ENCODE measurements at regions not wholly inside any gene's neighbourhood (a gene's known extent, or its start where the extent isn't known, plus 50 kb on each side); places are given as distances from the start of the nearest gene placed in this dataset.

GRCh38 chr3:87979527-87979926 is 79.3 kb downstream of the CGGBP1 start:
- DNase-seq: no peak
- Histone ChIP-seq H3K4me2 (ENCODE audit: low read depth, low read length) (no peak overlapping the region), H3K4me1 (ENCODE audit: low read length) (no peaks in the 10 kb centered on the region), H3K79me2 (ENCODE audit: low read length) (no peaks in the 10 kb centered on the region), H3F3A (ENCODE audit: insufficient read depth, low read length) (no peaks in the 10 kb centered on the region), H3K27me3 (replicated peaks; ENCODE audit: insufficient read depth, low read length) (no peaks in the 10 kb centered on the region), H3K4me3 (ENCODE audit: low read length) (no peak overlapping the region), H3K9ac (ENCODE audit: low read length) (no peak overlapping the region), H3K36me3 (replicated peaks; ENCODE audit: insufficient read depth, low read length) (no peaks in the 10 kb centered on the region), H3K9me3 (replicated peaks; ENCODE audit: insufficient read depth, low read length) (no peaks in the 10 kb centered on the region), H2AFZ (ENCODE audit: low read length) (no peak overlapping the region), H3K9me2 (replicated peaks; ENCODE audit: insufficient read depth, low read length) (no peaks in the 10 kb centered on the region), H4K20me1 (ENCODE audit: insufficient read depth, low read length) (no peaks in the 10 kb centered on the region), H3K27ac (ENCODE audit: low read length) (no peak overlapping the region)
- TF ChIP-seq CTCF (IDR thresholded peaks at IDR 0.05; ENCODE audit: low read length) (no peak), EZH2phosphoT487 (IDR thresholded peaks at IDR 0.05; ENCODE audit: low read length) (no peak), EZH2 (optimal IDR thresholded peaks at IDR 0.05; ENCODE audit: low read depth, low read length) (no peak)

- no peaks in the 10 kb centered on the region for H3F3A ChIP-seq (ENCODE audit: insufficient read depth, low read length)
- H3K4me1 ChIP-seq (ENCODE audit: low read length): no peaks in the 10 kb centered on the region
- H3K4me2 ChIP-seq (ENCODE audit: low read depth, low read length): no peak overlapping the region
- H3K27me3 ChIP-seq (replicated peaks; ENCODE audit: insufficient read depth, low read length): no peaks in the 10 kb centered on the region
- TF ChIP-seq EZH2 (optimal IDR thresholded peaks at IDR 0.05; ENCODE audit: low read depth, low read length): no peak
- no peak for TF ChIP-seq CTCF (IDR thresholded peaks at IDR 0.05; ENCODE audit: low read length)
- no peak for TF ChIP-seq EZH2phosphoT487 (IDR thresholded peaks at IDR 0.05; ENCODE audit: low read length)
- H3K9me3 ChIP-seq (replicated peaks; ENCODE audit: insufficient read depth, low read length): no peaks in the 10 kb centered on the region
- no peak for DNase-seq
- H3K36me3 ChIP-seq (replicated peaks; ENCODE audit: insufficient read depth, low read length): no peaks in the 10 kb centered on the region
- no peaks in the 10 kb centered on the region for H3K9me2 ChIP-seq (replicated peaks; ENCODE audit: insufficient read depth, low read length)
- no peaks in the 10 kb centered on the region for H4K20me1 ChIP-seq (ENCODE audit: insufficient read depth, low read length)
- no peak overlapping the region for H2AFZ ChIP-seq (ENCODE audit: low read length)
- no peak overlapping the region for H3K4me3 ChIP-seq (ENCODE audit: low read length)
- no peak overlapping the region for H3K27ac ChIP-seq (ENCODE audit: low read length)
- no peak overlapping the region for H3K9ac ChIP-seq (ENCODE audit: low read length)
- no peaks in the 10 kb centered on the region for H3K79me2 ChIP-seq (ENCODE audit: low read length)
These were observed 81.0 kb downstream of the CGGBP1 start for GRCh38 chr3:87977765-87978164.

- no peak for DNase-seq
- Histone ChIP-seq H3K27ac (ENCODE audit: low read length) (no peak overlapping the region), H4K20me1 (ENCODE audit: insufficient read depth, low read length) (no peaks in the 10 kb centered on the region), H2AFZ (ENCODE audit: low read length) (no peak overlapping the region), H3K4me2 (ENCODE audit: low read depth, low read length) (no peak overlapping the region), H3K27me3 (replicated peaks; ENCODE audit: insufficient read depth, low read length) (no peaks in the 10 kb centered on the region), H3K9me2 (replicated peaks; ENCODE audit: insufficient read depth, low read length) (no peaks in the 10 kb centered on the region), H3F3A (ENCODE audit: insufficient read depth, low read length) (no peaks in the 10 kb centered on the region), H3K9ac (ENCODE audit: low read length) (no peak overlapping the region), H3K4me3 (ENCODE audit: low read length) (no peak overlapping the region), H3K79me2 (ENCODE audit: low read length) (no peaks in the 10 kb centered on the region), H3K4me1 (ENCODE audit: low read length) (no peaks in the 10 kb centered on the region), H3K36me3 (replicated peaks; ENCODE audit: insufficient read depth, low read length) (no peaks in the 10 kb centered on the region), H3K9me3 (replicated peaks; ENCODE audit: insufficient read depth, low read length) (no peaks in the 10 kb centered on the region)
- TF ChIP-seq EZH2phosphoT487 (IDR thresholded peaks at IDR 0.05; ENCODE audit: low read length) (no peak), CTCF (IDR thresholded peaks at IDR 0.05; ENCODE audit: low read length) (no peak), EZH2 (optimal IDR thresholded peaks at IDR 0.05; ENCODE audit: low read depth, low read length) (no peak)
These were observed 83.1 kb downstream of the CGGBP1 start for GRCh38 chr3:87975716-87976115.
